GM18505 (cell line): ENCODE measurements at regions not wholly inside any gene's neighbourhood (a gene's known extent, or its start where the extent isn't known, plus 50 kb on each side); places are given as distances from the start of the nearest gene placed in this dataset.

Source experiments
- ATAC-seq: cut with Tn5 transposase; IDR thresholded peaks from one replicate; pipeline ENCODE4 v1.9.1; 2021; ENCODE audit not compliant: unreplicated experiment
- POLR2A ChIP-seq: IDR thresholded peaks from 4 replicates; pipeline ENCODE4 v1.6.1; 2011; ENCODE audit warnings: borderline replicate concordance; ENCODE audit not compliant: insufficient read depth, insufficient read length; ENCODE audit errors: extremely low read depth

- ATAC-seq: no peak
- no peak for TF ChIP-seq POLR2A
These were observed 76.7 kb upstream of the PRNP start for GRCh38 chr20:4609511-4609910.

- ATAC-seq: no peak
- TF ChIP-seq POLR2A: no peak
These were observed 77.4 kb upstream of the PRNP start for GRCh38 chr20:4608861-4609260.

DNA sequence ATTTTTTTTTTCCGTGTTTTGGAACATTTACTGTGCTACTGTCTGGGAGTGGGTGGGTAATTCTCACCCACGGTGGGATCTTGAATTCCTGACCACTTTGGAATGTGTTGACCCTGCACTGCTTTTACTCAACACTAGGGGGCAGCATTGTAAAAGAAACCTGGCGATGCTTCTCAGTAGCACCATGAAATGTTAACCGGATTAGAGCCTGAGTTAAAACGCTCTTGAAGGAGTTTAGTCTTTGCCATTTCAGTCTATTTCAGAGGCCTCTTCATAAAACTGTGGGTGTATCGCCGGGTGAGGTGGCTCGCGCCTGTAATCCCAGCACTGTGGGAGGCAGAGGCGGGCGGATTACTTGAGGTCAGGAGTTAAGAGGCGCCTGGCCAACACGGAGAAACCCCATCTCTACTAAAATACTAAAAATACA is 79.0 kb upstream of the PRNP start:
- peak; percentile 67 for ATAC-seq
- no peak for TF ChIP-seq POLR2A

GRCh38 chr20:4606051-4606450 is 80.2 kb upstream of the PRNP start:
- TF ChIP-seq POLR2A: no peak
- ATAC-seq: no peak

DNA sequence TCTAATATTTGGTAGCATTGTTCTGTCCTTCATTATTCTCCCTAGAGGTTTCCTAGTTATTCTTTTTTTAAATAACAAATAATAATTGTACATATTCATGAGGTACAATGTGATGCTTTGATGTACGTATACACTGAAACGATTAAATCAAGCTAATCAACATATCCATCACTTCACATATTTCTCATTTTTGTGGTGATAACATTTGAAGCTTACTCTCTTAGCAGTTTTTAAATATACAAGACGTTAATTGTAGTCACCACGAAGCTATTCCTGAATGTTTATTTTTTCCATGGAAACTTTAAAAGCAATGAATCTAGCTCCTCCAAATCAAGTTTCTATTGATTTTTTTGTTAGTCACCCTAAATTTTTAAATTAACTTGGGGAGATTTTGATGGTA is 81.1 kb upstream of the PRNP start:
- no peak for ATAC-seq
- no peak for TF ChIP-seq POLR2A

DNA sequence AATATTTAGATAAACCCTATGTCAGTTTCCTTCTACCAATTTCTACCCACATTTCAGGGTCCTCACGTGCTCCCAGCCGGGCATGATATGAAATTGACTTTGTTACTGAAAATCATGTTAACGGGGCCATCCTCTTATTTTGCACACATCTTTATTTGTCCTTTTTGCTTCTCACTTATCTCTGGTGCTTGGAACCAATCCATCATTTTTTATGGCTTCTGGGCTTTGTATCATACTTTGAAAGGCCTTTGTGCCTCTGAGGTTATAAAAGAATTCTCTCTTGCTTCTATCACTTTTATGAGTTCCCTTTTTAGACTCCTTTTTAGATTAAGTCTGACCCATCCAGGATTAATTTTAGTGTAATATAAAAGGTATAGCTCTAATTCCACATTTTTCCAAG is 81.7 kb upstream of the PRNP start:
- no peak for ATAC-seq
- TF ChIP-seq POLR2A: no peak

- no peak for ATAC-seq
- TF ChIP-seq POLR2A: no peak
These were observed 82.5 kb upstream of the PRNP start for GRCh38 chr20:4603724-4604123.

GRCh38 chr20:4602297-4602631 is 84.0 kb upstream of the PRNP start:
- ATAC-seq: no peak
- TF ChIP-seq POLR2A: no peak

GRCh38 chr20:4601630-4602296 is 84.5 kb upstream of the PRNP start:
- ATAC-seq: no peak
- no peak for TF ChIP-seq POLR2A

GRCh38 chr20:4600308-4601014 is 85.8 kb upstream of the PRNP start:
- no peak for ATAC-seq
- TF ChIP-seq POLR2A: no peak

DNA sequence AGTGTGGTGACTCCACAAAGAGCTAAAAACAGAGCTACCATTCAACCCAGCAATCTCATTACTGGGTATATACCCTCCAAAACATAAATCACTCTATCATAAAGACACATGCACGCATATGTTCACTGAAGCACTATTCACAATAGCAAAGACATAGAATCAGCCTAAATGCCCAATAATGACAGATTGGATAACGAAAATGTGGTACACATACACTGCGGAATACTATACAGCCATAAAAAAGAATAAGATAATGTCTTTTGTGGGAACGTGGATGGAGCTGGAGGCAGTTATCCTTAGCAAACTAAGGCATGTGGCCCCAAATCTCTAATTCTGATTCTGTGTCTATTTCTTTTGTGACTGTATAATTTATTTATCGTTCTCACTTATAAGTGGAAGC is 89.0 kb upstream of the PRNP start:
- ATAC-seq: no peak
- TF ChIP-seq POLR2A: no peak

DNA sequence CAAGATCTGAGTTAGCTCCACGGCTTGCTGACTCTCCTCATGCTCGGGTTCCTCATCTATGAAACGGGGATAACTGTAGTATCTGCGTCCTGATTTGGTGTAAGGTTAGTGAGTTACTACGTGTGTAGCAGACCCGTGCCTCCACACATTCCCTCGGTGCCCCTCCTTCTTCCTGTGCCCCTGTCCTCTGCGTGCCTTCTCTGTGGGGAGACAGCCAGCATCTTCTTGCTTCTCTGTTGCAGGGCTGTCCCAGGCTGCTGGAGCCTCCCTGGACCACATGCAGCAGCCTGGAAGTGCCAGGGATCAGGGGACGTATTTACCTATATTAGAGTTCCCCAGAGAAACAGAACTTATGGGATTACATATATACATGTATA is 93.1 kb upstream of the PRNP start:
- ATAC-seq: no peak
- no peak for TF ChIP-seq POLR2A

DNA sequence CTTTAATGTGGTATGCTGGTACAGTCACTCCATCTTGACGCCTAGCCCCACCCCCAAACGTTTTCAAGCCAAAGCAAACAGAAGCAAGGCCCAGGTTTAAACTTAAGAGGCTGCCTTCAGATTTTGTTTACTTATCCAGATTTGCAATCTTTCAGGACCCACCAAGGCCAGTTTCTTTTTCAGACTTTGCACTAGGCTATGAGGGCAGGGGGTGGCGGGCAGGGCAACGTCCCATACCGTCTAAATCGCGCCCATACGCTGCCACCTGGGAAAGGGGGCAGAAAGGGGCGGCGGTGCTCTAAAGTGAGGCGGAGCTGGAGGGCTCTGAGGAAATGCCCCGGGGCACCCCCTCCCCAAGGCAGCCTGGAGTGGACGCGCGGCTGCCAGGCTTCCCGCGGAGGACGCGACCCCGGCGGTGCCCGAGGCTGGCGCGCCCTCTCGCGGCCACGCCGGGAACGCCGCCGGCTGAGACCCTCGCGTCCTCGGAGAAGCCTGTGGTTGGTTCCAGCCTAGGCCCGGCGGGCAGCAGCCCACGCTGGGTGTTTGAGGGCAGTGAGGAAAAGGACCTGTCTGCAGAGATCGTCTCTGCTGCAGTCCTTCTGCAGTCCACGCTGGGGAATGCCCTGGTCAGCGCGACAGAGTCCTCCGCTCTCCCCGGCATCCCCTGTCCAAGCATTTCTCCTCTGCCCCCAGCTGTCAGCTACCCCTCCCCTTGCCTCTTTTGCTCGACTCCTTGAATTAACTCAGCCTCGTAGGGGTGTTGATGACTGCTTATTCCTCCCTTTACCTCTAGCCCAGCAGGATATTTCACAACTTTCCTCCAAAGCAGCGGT is 93.7 kb upstream of the PRNP start:
- TF ChIP-seq POLR2A: no peak
- no peak for ATAC-seq

- no peak for ATAC-seq
- TF ChIP-seq POLR2A: no peak
These were observed 94.3 kb upstream of the PRNP start for GRCh38 chr20:4591975-4592315.

- no peak for TF ChIP-seq POLR2A
- no peak for ATAC-seq
These were observed 100.5 kb upstream of the PRNP start for GRCh38 chr20:4585758-4586157.
